ENCODE measurements at regions not wholly inside any gene's neighbourhood (a gene's known extent, or its start where the extent isn't known, plus 50 kb on each side); places are given as distances from the start of the nearest gene placed in this dataset.

GRCh38 chr17:65455154-65455971 lies 106.1 kb downstream of the AXIN2 start:
- TF ChIP-seq CTCF (IDR thresholded peaks at IDR 0.05; ENCODE audit: low read depth, low read length), result no peak
- no peak for DNase-seq (ENCODE audit: low read depth, low spot score)
- peaks cover 8% of the 10 kb centered on the region for H3K27me3 ChIP-seq (ENCODE audit: control insufficient read depth, insufficient read depth, low read length)
- no peaks in the 10 kb centered on the region for H3K9me3 ChIP-seq (ENCODE audit: control insufficient read depth, insufficient read depth, low read length)
- ChIA-PET CTCF (interaction anchor here (0.6 to 1.2 kb wide), 4 partner anchors 12 to 709 kb away, joined by 3 to 4 read pairs (median 4); no protein-coding TSS in a partner anchor), POLR2A (no interaction called here)
- no peak overlapping the region for H3K27ac ChIP-seq (ENCODE audit: low read depth, low read length)
- no peak overlapping the region for H3K4me3 ChIP-seq (ENCODE audit: low read depth, low read length)

- POLR2A ChIA-PET, result no interaction called here
- CTCF ChIA-PET, result interaction anchor here (0.7 kb wide), 1 partner anchor 102 kb away, joined by 4 read pairs; no protein-coding TSS in a partner anchor
Measured at GRCh38 chr17:65453204-65453931, 108.1 kb downstream of the AXIN2 start.

GRCh38 chr17:65449495-65449894 lies 112.0 kb downstream of the AXIN2 start:
- Histone ChIP-seq H3K27me3 (ENCODE audit: control insufficient read depth, insufficient read depth, low read length) (peaks cover 7% of the 10 kb centered on the region), H3K27ac (ENCODE audit: low read depth, low read length) (no peak overlapping the region), H3K4me3 (ENCODE audit: low read depth, low read length) (no peak overlapping the region), H3K9me3 (ENCODE audit: control insufficient read depth, insufficient read depth, low read length) (no peaks in the 10 kb centered on the region)
- POLR2A ChIA-PET, result no interaction called here
- CTCF ChIA-PET, result no interaction called here
- TF ChIP-seq CTCF (IDR thresholded peaks at IDR 0.05; ENCODE audit: low read depth, low read length), result no peak
- no peak for DNase-seq (ENCODE audit: low read depth, low spot score)

More at GRCh38 chr17:65453204-65453931, 108.1 kb downstream of the AXIN2 start:
- no peak for DNase-seq (ENCODE audit: low read depth, low spot score)
- Histone ChIP-seq H3K27ac (ENCODE audit: low read depth, low read length) (no peak overlapping the region), H3K27me3 (ENCODE audit: control insufficient read depth, insufficient read depth, low read length) (peaks cover 8% of the 10 kb centered on the region), H3K4me3 (ENCODE audit: low read depth, low read length) (no peak overlapping the region), H3K9me3 (ENCODE audit: control insufficient read depth, insufficient read depth, low read length) (no peaks in the 10 kb centered on the region)
- TF ChIP-seq CTCF (IDR thresholded peaks at IDR 0.05; ENCODE audit: low read depth, low read length), result no peak

GRCh38 chr17:65447823-65448222 lies 113.6 kb downstream of the AXIN2 start:
- H3K27me3 ChIP-seq (ENCODE audit: control insufficient read depth, insufficient read depth, low read length), result peaks cover 12% of the 10 kb centered on the region
- POLR2A ChIA-PET, result no interaction called here

More at GRCh38 chr17:65447823-65448222, 113.6 kb downstream of the AXIN2 start:
- no peak for DNase-seq (ENCODE audit: low read depth, low spot score)
- Histone ChIP-seq H3K4me3 (ENCODE audit: low read depth, low read length) (no peak overlapping the region), H3K27ac (ENCODE audit: low read depth, low read length) (no peak overlapping the region), H3K9me3 (ENCODE audit: control insufficient read depth, insufficient read depth, low read length) (no peaks in the 10 kb centered on the region)
- TF ChIP-seq CTCF (IDR thresholded peaks at IDR 0.05; ENCODE audit: low read depth, low read length), result no peak
- CTCF ChIA-PET, result no interaction called here
